HepG2 (cell line): ENCODE measurements at regions not wholly inside any gene's neighbourhood (a gene's known extent, or its start where the extent isn't known, plus 50 kb on each side); places are given as distances from the start of the nearest gene placed in this dataset.

Source experiments
- ATAC-seq: fragments of 200-7000 bp; cut with Tn5 transposase; 3 replicates; pipeline ENCODE4 v1.9.1; 2020; ENCODE audit warnings: mild to moderate bottlenecking, moderate library complexity
- BruUV-seq: library from RNA; stranded (reverse); fragments of 400-500 nt; replicated peaks from 2 replicates; lab custom pipeline; 2021; lab: Mats Ljungman, UMichigan
- CTCF ChIA-PET: fragments of 300-600 bp; formaldehyde crosslinking; extraction: SDS; loops from one replicate; lab custom pipeline; 2021; ENCODE audit warnings: low total read pairs, inconsistent platforms, low intra/inter-chr PET ratio; lab: Yijun Ruan, JAX
- POLR2A ChIA-PET: fragments of 350-600 bp; sonication (Branson Sonifier 250); formaldehyde crosslinking; loops from one replicate; lab custom pipeline; 2020; ENCODE audit warnings: antibody characterized with exemption, inconsistent platforms; lab: Yijun Ruan, JAX
- DNase-seq: peaks from one replicate; pipeline ENCODE4 v3.0.0-alpha.2; 2015; ENCODE audit warnings: low spot score
- FAIRE-seq: peaks from 3 replicates; lab custom pipeline; 2011; peaks lifted over from hg19 to GRCh38; lab: Jason Lieb, UNC
- H2AFZ ChIP-seq: one replicate; pipeline ENCODE4 v1.6.1; 2011; ENCODE audit warnings: low read length, inconsistent platforms
- H3K27ac ChIP-seq: fragments of 300-600 bp; 3 replicates; pipeline ENCODE4 v1.8.0; 2011; ENCODE audit warnings: mixed run types, mild to moderate bottlenecking, mixed read lengths, low read length, inconsistent platforms; ENCODE audit not compliant: insufficient read depth; ENCODE audit errors: extremely low read length
- H3K27me3 ChIP-seq, 2 experiments: fragments of 200-600 bp in 1 of 2; 2 replicates in 1 of 2; 3 replicates in 1 of 2; pipeline versions ENCODE4 v1.6.0 to v1.8.0; 2011; ENCODE audit warnings: low read length in 2 of 2, mild to moderate bottlenecking in 2 of 2, moderate library complexity in 2 of 2, inconsistent platforms in 1 of 2; ENCODE audit not compliant: insufficient read depth in 2 of 2, control insufficient read depth in 1 of 2
- H3K36me3 ChIP-seq, 2 experiments: fragments of 200-600 bp in 1 of 2; replicated peaks in 1 of 2; 2 replicates in 1 of 2; 3 replicates in 1 of 2; pipeline versions ENCODE4 v1.5.1 to v1.8.0; 2011; ENCODE audit warnings: low read length in 2 of 2, inconsistent platforms in 1 of 2; ENCODE audit not compliant: insufficient read depth in 2 of 2, control insufficient read depth in 1 of 2
- H3K4me1 ChIP-seq: 2 replicates; pipeline ENCODE4 v1.5.1; 2012; ENCODE audit warnings: low read length, inconsistent platforms; ENCODE audit not compliant: insufficient read depth
- H3K4me2 ChIP-seq: 2 replicates; pipeline ENCODE4 v1.6.0; 2011; ENCODE audit warnings: low read depth, low read length, inconsistent platforms
- H3K4me3 ChIP-seq, 3 experiments: fragments of 200-600 bp in 1 of 3; sonication (generic), shearing (Covaris generic) in 1 of 3; replicated peaks in 1 of 3; 2 replicates each; pipeline ENCODE4 v1.5.1; 2011 to 2016; ENCODE audit warnings: low read length in 3 of 3, inconsistent platforms in 2 of 3, low read depth in 2 of 3, mild to moderate bottlenecking in 2 of 3, control low read depth in 1 of 3, mixed read lengths in 1 of 3; ENCODE audit not compliant: insufficient read depth in 1 of 3
- H3K79me2 ChIP-seq: one replicate; pipeline ENCODE4 v1.6.1; 2011; ENCODE audit warnings: low read length, inconsistent platforms; ENCODE audit not compliant: insufficient read depth
- H3K9ac ChIP-seq: 2 replicates; pipeline ENCODE4 v1.6.0; 2011; ENCODE audit warnings: mild to moderate bottlenecking, low read depth, low read length, inconsistent platforms; ENCODE audit not compliant: insufficient read depth
- H3K9me3 ChIP-seq: 2 replicates; pipeline ENCODE4 v1.5.1; 2012; ENCODE audit warnings: mild to moderate bottlenecking, low read length
- H4K20me1 ChIP-seq: 2 replicates; pipeline ENCODE4 v1.6.0; 2011; ENCODE audit warnings: inconsistent platforms, mild to moderate bottlenecking, low read length, moderate library complexity; ENCODE audit not compliant: insufficient read depth
- FOXJ3 ChIP-seq: sonication (generic); formaldehyde crosslinking; IDR thresholded peaks from 2 replicates; pipeline ENCODE4 v1.4.0; 2020; ENCODE audit warnings: missing genetic modification reagents, mild to moderate bottlenecking, borderline replicate concordance
- KDM6A ChIP-seq: IDR thresholded peaks from 2 replicates; pipeline ENCODE4 v1.6.1; 2016; ENCODE audit warnings: low read depth
- MED13 ChIP-seq: sonication (generic); formaldehyde crosslinking; IDR thresholded peaks from 2 replicates; pipeline ENCODE4 v1.5.0; 2020; ENCODE audit warnings: missing genetic modification reagents
- SIX1 ChIP-seq: sonication (generic); formaldehyde crosslinking; IDR thresholded peaks from 2 replicates; pipeline ENCODE4 v1.4.0; 2020; ENCODE audit warnings: missing genetic modification reagents, borderline replicate concordance
- SNAPC2 ChIP-seq: sonication (generic); formaldehyde crosslinking; IDR thresholded peaks from 2 replicates; pipeline ENCODE4 v1.8.1; 2022; ENCODE audit warnings: mild to moderate bottlenecking, missing genetic modification reagents
- SYNCRIP ChIP-seq: fragments of 200-400 bp; formaldehyde crosslinking; IDR thresholded peaks from 2 replicates; pipeline ENCODE4 v1.6.1; 2018; ENCODE audit warnings: mild to moderate bottlenecking, low read depth, low read length; ENCODE audit not compliant: insufficient read depth
- YEATS2 ChIP-seq: sonication (generic); formaldehyde crosslinking; IDR thresholded peaks from 2 replicates; pipeline ENCODE4 v1.4.0; 2020; ENCODE audit warnings: missing genetic modification reagents, borderline replicate concordance
- ZBTB21 ChIP-seq: sonication (generic); formaldehyde crosslinking; IDR thresholded peaks from 2 replicates; pipeline ENCODE4 v1.4.0; 2020; ENCODE audit warnings: missing genetic modification reagents
- ZNF30 ChIP-seq: sonication (generic); formaldehyde crosslinking; IDR thresholded peaks from 2 replicates; pipeline ENCODE4 v1.5.0; 2020; ENCODE audit warnings: mild to moderate bottlenecking, missing genetic modification reagents
- ZNF407 ChIP-seq: sonication (generic); formaldehyde crosslinking; IDR thresholded peaks from one replicate; pipeline ENCODE4 v1.5.1; 2020; ENCODE audit warnings: mild to moderate bottlenecking, missing genetic modification reagents; ENCODE audit errors: not compliant biosample characterization
- WGBS: methylation state at CpG from one replicate; pipeline ENCODE4 v1.1.6; 2017; ENCODE audit warnings: low lambda C conversion rate; 5-methylcytosine and 5-hydroxymethylcytosine counted together
- in situ Hi-C: cut with HindIII; loops from 2 replicates; pipeline ENCODE4 v1.10.0; 2017; ENCODE audit warnings: low pct_unique_long_range_greater_than_20kb; ENCODE audit not compliant: extremely low pct_ligation_motif_present
- intact Hi-C: fragments of 100-400 bp; cut with micrococcal nuclease; formaldehyde crosslinking; loops from one replicate; pipeline ENCODE4 v1.10.0; 2022; ENCODE audit not compliant: unreplicated experiment
- TF ChIP-seq, protein P1 (sequence below): sonication (generic); formaldehyde crosslinking; IDR thresholded peaks from 2 replicates; pipeline ENCODE4 v1.5.1; 2020; ENCODE audit warnings: missing genetic modification reagents, mild to moderate bottlenecking, borderline replicate concordance
- TF ChIP-seq, protein P2 (sequence below): sonication (generic); formaldehyde crosslinking; IDR thresholded peaks from 2 replicates; pipeline ENCODE4 v1.4.0; 2020; ENCODE audit warnings: mild to moderate bottlenecking, missing genetic modification reagents

GRCh38 chr12:126193190-126193589, 1128.0 kb downstream of the AACS start:
- Histone ChIP-seq H4K20me1 (no peaks in the 10 kb centered on the region), H3K9me3 (peaks cover 100% of the 10 kb centered on the region), H3K4me2 (no peak overlapping the region), H3K27me3 (no peaks in the 10 kb centered on the region), H3K27ac (no peak overlapping the region), H3K9ac (no peak overlapping the region), H3K4me1 (no peaks in the 10 kb centered on the region), H3K4me3 (no peak overlapping the region), H3K36me3 (no peaks in the 10 kb centered on the region), H2AFZ (no peak overlapping the region), H3K79me2 (no peaks in the 10 kb centered on the region)
- TF ChIP-seq, protein P1, sequence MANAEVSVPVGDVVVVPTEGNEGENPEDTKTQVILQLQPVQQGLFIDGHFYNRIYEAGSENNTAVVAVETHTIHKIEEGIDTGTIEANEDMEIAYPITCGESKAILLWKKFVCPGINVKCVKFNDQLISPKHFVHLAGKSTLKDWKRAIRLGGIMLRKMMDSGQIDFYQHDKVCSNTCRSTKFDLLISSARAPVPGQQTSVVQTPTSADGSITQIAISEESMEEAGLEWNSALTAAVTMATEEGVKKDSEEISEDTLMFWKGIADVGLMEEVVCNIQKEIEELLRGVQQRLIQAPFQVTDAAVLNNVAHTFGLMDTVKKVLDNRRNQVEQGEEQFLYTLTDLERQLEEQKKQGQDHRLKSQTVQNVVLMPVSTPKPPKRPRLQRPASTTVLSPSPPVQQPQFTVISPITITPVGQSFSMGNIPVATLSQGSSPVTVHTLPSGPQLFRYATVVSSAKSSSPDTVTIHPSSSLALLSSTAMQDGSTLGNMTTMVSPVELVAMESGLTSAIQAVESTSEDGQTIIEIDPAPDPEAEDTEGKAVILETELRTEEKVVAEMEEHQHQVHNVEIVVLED (CRISPR knock-in tag): no peak
- TF ChIP-seq SIX1: no peak
- TF ChIP-seq ZNF30 (CRISPR knock-in tag): no peak
- TF ChIP-seq SNAPC2 (CRISPR knock-in tag): no peak
- no peak for TF ChIP-seq ZBTB21 (CRISPR knock-in tag)
- TF ChIP-seq KDM6A (CRISPR knock-in tag): no peak
- TF ChIP-seq, protein P2, sequence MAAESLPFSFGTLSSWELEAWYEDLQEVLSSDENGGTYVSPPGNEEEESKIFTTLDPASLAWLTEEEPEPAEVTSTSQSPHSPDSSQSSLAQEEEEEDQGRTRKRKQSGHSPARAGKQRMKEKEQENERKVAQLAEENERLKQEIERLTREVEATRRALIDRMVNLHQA (CRISPR knock-in tag): no peak
- no peak for TF ChIP-seq MED13 (CRISPR knock-in tag)
- TF ChIP-seq YEATS2 (CRISPR knock-in tag): no peak
- TF ChIP-seq FOXJ3 (CRISPR knock-in tag): no peak
- no peak for TF ChIP-seq SYNCRIP
- no peak for TF ChIP-seq ZNF407 (CRISPR knock-in tag)
- FAIRE-seq (no peak), ATAC-seq (no peak), DNase-seq (no peak)
- in situ Hi-C loops: no loop called here
- BruUV-seq: no TSS peak
- WGBS: 3% methylated on average over 1 of the region's 1 CpG
- intact Hi-C loops: no loop called here
- CTCF ChIA-PET: no interaction called here
- POLR2A ChIA-PET: no interaction called here
